Peyer's patch (tissue), 4 donors: ENCODE measurements at regions not wholly inside any gene's neighbourhood (a gene's known extent, or its start where the extent isn't known, plus 50 kb on each side); places are given as distances from the start of the nearest gene placed in this dataset.

Source experiments
- POLR2A ChIP-seq, 2 donors: fragments of 450-650 bp; IDR thresholded peaks; one replicate each; pipeline ENCODE4 v1.5.1; 2017; ENCODE audit warnings: antibody characterized with exemption in 2 of 2, mild to moderate bottlenecking in 2 of 2, moderate library complexity in 2 of 2
- TF ChIP-seq, protein P1 (sequence below), 6 experiments: fragments of 450-650 bp in 4 of 6; fragments of 200-600 bp in 2 of 6; sonication (generic) in 1 of 6; IDR thresholded peaks; one replicate each; pipeline ENCODE4 v1.5.1; 2017 to 2019; ENCODE audit warnings: antibody characterized with exemption in 6 of 6, mild to moderate bottlenecking in 3 of 6, moderate library complexity in 1 of 6

- TF ChIP-seq, protein P1, sequence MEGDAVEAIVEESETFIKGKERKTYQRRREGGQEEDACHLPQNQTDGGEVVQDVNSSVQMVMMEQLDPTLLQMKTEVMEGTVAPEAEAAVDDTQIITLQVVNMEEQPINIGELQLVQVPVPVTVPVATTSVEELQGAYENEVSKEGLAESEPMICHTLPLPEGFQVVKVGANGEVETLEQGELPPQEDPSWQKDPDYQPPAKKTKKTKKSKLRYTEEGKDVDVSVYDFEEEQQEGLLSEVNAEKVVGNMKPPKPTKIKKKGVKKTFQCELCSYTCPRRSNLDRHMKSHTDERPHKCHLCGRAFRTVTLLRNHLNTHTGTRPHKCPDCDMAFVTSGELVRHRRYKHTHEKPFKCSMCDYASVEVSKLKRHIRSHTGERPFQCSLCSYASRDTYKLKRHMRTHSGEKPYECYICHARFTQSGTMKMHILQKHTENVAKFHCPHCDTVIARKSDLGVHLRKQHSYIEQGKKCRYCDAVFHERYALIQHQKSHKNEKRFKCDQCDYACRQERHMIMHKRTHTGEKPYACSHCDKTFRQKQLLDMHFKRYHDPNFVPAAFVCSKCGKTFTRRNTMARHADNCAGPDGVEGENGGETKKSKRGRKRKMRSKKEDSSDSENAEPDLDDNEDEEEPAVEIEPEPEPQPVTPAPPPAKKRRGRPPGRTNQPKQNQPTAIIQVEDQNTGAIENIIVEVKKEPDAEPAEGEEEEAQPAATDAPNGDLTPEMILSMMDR (IDR thresholded peaks at IDR 0.05): no peak
- no peak for TF ChIP-seq POLR2A (IDR thresholded peaks at IDR 0.05)
Observed at GRCh38 chr22:48753381-48753730, 1074.3 kb downstream of the BRD1 start.
